ENCODE measurements at regions not wholly inside any gene's neighbourhood (a gene's known extent, or its start where the extent isn't known, plus 50 kb on each side); places are given as distances from the start of the nearest gene placed in this dataset.
A peak's percentile ranks its signal among the peaks of the same experiment; 100 is the strongest.

DNA sequence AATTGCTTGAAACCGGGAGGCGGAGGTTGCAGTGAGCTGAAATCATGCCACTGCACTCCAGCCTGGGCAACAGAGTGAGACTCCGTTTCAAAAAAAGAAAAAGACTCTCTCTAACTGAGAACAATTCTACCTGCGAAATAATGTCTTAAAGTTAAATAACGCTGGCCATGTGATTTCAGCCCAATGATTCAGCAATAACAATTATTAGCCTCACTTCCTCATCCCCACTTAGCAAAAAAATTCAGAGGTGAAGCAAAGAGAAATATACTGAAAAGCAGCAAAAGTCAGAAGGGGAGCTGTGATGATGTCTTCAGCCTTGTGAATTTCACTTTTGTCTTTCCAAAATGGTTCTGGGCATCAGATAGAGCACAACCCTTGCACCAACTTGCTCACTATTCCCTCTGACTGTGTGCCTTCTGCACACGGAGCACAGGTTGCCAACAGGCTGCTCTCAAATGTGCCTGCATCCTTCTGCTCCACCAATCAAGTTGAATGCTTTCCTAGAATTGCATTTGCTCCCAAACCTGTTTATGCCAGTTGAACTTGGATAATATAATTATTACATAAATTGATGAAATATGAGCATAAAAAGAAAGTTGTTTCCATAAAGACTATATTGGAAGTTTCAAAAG is 79.8 kb upstream of the IPO9 start:
- no peak for DNase-seq (ENCODE audit: low spot score)

DNA sequence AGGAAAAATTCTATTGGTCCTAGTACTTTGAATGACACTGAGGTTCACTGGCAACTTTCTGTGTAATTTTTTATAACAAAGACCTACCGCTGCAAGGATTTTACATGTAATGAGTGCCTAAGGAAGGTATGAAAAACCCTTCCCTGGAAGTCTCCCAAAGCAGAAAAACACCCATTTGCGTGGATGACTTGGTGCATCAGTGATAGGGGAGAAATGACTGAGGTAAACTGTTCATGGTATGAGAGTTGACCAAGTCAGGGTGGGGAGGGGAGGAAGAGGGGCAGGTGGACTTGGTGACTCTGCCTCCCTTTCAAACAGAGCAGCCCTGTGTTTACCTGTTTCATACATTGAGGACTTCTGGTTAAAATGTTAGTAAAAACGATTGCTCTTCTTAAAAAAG is 78.8 kb upstream of the IPO9 start:
- no peak for DNase-seq (ENCODE audit: low spot score)

- no peak for DNase-seq (ENCODE audit: low spot score)
Observed at GRCh38 chr1:201750934-201751333, 78.0 kb upstream of the IPO9 start.

- DNase-seq (ENCODE audit: low spot score), result no peak
Observed at GRCh38 chr1:201751872-201752271, 77.1 kb upstream of the IPO9 start.

DNA sequence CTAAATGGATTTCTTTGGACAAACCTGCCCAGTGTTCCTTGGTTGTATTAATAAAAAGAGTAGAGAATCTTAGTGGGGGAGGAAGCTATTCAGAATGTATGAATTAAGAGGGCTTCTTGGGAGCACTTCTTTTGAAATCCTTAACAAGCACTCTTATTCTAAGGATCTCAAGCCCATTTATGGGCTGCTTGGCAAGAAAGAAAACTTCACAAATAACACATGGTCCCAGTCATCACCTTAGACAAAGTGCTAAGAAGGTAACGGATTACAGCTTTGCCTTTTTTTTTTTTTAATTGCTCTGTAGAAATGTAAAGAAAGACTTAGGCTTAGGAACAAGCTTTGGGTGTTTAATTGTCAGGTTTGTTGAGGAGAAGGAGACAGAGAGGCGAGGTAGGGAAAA is 76.6 kb upstream of the IPO9 start:
- no peak for DNase-seq (ENCODE audit: low spot score)

DNA sequence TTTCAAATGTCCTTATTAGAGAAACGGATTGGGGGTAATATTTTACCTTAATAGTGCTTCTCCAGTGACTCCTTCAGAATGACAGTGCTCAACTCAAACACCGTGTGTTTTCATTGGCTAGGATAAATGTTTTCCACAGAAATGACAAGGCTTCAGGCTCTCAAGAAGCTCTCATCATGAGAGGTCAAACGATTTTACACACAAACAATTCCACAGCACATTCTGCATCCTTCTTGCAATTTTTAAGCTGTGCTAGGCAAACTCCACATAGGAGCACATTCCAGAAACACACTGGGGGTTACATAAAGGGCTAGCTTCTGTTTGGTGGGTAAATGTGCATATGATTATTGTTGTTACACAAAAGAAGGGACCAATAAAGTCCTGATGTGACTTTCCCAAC is 75.5 kb upstream of the IPO9 start:
- no peak for DNase-seq (ENCODE audit: low spot score)

DNA sequence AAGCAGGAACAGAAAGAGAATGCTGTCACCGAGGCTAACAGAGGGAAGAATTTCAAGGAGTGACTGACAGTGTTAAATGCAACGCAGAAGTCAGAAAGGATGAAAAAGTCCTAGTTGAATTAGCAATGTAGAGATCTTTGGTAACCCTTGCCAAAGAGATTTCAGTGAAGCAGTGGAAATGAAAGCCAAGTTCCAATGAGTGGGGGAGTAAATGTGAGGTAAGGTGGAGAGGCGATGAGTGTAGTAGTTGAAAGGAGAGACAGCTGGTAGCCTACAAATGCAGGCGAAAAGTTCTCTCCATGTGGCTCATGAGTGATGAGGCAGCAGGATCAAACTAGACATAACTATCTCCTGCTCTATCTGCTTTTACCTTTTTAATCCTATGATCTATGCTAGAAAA is 74.6 kb upstream of the IPO9 start:
- DNase-seq (ENCODE audit: low spot score), result no peak

- DNase-seq (ENCODE audit: low spot score), result no peak
Observed at GRCh38 chr1:201755200-201755599, 73.8 kb upstream of the IPO9 start.

- DNase-seq (ENCODE audit: low spot score), result peak; percentile 57
Observed at GRCh38 chr1:201756406-201756805, 72.6 kb upstream of the IPO9 start.

GRCh38 chr1:201758499-201759050 is 70.4 kb upstream of the IPO9 start:
- no peak for DNase-seq (ENCODE audit: low spot score)

- peak; percentile 41 for DNase-seq (ENCODE audit: low spot score)
Observed at GRCh38 chr1:201759194-201759815, 69.7 kb upstream of the IPO9 start.

- DNase-seq (ENCODE audit: low spot score), result peak; percentile 38
Observed at GRCh38 chr1:201760516-201760915, 68.4 kb upstream of the IPO9 start.

DNA sequence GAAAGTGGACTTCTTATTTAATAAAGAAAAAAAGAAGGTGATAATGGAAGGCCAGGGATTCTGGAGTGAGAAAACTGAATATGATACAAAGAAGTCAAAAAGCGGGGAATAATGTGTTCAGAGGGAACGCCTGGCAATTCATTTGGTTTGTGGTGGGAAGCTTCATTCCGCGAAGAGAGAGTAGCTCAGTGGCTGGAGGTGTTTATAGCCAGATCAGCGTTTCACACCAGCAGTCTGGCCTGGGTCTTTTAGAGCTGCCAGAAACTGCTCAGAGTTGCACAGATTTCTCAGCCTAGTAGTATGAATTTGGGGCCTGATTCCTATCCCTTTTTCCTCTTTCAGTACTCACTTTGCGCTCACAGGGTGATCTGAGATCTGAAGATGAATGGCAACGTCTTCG is 67.8 kb upstream of the IPO9 start:
- DNase-seq (ENCODE audit: low spot score), result no peak

- no peak for DNase-seq (ENCODE audit: low spot score)
Observed at GRCh38 chr1:201761871-201762270, 67.1 kb upstream of the IPO9 start.

DNA sequence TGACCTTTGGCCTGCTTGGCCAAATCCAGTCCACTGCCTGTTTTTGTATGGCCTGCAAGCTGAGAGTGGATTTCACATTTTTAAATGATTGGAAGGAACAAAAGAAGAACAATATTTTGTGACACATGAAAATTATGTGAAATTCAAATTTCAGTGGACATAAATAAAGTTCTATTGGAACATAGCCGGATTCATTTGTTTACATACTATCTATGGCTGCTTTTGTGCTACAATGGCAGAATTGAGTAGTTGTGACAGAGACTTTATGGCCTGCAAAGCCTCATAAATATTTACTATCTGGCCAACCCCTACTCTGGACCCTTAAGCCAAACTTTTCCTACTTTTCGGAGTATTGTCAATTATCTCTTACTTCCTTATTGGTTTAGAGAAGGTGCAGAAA is 66.6 kb upstream of the IPO9 start:
- DNase-seq (ENCODE audit: low spot score), result no peak

DNA sequence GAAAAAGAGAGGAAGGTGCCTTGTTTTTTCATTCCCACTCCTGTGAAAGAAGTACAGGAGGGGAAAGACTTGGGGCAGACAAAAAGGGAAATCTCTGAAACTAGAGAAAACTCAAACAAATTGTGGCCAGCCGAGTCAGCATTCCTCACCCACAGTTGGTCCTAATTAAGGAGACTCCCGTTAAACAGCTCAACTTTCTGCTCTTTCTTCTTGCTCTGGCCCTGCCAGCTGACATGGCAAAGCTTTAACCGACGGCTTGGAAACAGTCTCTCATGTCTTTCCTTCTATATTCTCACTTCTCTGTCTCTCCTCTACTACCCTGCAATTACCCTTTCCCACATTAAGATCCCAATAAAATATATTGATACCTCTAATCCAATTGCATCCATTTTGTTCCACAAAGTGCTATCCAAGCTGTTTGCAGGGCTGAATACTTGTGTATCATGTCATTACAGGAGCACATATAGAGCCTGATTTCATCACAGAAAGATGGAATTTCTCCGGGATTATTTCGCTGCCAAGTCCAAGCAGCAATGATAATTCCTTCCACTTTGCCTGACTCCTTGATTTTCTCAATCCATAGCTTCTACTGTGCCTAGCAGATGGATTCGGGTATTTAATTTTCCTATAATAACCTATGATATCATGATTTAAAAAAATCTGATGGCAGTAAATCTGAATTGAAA is 65.4 kb upstream of the IPO9 start:
- DNase-seq (ENCODE audit: low spot score), result peak; percentile 57

GRCh38 chr1:201764166-201764565 is 64.8 kb upstream of the IPO9 start:
- DNase-seq (ENCODE audit: low spot score), result no peak

DNA sequence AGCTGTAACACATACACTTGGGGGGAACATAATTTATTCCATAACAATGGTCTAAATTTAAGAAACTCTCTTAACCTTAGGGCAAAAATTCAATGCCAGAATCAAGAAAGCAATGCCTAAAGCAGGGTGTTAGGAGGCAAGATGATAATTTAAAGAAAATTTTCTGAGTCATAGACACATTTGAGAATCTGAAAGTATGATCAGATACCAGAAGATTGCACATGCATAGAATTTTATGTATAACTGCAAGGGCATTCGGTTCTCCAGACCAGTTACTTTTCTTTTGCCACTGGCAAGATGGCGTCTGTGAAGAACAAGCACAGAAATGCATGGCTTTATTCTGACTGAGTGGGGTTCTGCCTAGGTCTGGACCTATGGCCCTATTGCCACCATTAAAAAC is 64.4 kb upstream of the IPO9 start:
- no peak for DNase-seq (ENCODE audit: low spot score)

- DNase-seq (ENCODE audit: low spot score), result peak; percentile 92
Observed at GRCh38 chr1:201766131-201766866, 62.7 kb upstream of the IPO9 start.

GRCh38 chr1:201767339-201767738 is 61.6 kb upstream of the IPO9 start:
- no peak for DNase-seq (ENCODE audit: low spot score)

- no peak for DNase-seq (ENCODE audit: low spot score)
Observed at GRCh38 chr1:201769072-201769471, 59.9 kb upstream of the IPO9 start.

DNA sequence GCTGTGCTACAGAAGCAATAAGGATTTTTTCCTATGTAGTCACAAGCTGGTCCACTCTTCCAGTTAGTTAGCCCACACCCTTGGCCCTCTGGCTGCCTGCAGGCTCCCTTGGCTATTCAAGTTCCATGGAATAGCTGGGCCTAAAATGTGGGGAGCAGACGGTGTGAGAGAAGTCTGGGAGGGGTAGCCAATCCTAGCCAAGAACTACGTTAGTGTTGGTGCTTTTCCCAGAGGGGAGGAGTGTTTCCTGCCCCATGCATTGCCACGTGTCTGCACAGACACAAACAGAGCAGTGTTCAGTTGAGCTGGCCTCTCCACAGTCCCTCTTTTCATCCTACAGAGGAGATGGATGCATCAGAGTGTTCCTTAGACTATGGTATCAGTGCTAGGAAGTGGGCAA is 59.0 kb upstream of the IPO9 start:
- DNase-seq (ENCODE audit: low spot score), result peak; percentile 79

GRCh38 chr1:201771466-201771865 is 57.5 kb upstream of the IPO9 start:
- no peak for DNase-seq (ENCODE audit: low spot score)
